Smooth muscle cell (in vitro differentiated cells): ENCODE measurements at regions not wholly inside any gene's neighbourhood (a gene's known extent, or its start where the extent isn't known, plus 50 kb on each side); places are given as distances from the start of the nearest gene placed in this dataset.

Source experiments
- DNase-seq: peaks from one replicate; lab custom pipeline; 2025; ENCODE audit not compliant: unreplicated experiment; lab: John Stamatoyannopoulos, UW
- H2AFZ ChIP-seq: fragments of 200-600 bp; sonication (generic); 2 replicates; pipeline ENCODE4 v1.6.0; 2016; ENCODE audit warnings: antibody characterized with exemption, low read depth, mild to moderate bottlenecking
- H3F3A ChIP-seq: fragments of 200-600 bp; sonication (generic); 2 replicates; pipeline ENCODE4 v1.6.0; 2017; ENCODE audit warnings: antibody characterized with exemption, low read depth
- H3K27ac ChIP-seq: fragments of 200-600 bp; sonication (generic); 2 replicates; pipeline ENCODE4 v1.5.1; 2016; ENCODE audit warnings: low read depth, mild to moderate bottlenecking
- H3K27me3 ChIP-seq: fragments of 200-600 bp; sonication (generic); 2 replicates; pipeline ENCODE4 v1.6.1; 2016; ENCODE audit warnings: low read depth, mild to moderate bottlenecking
- H3K36me3 ChIP-seq: fragments of 200-600 bp; sonication (generic); 2 replicates; pipeline ENCODE4 v1.5.1; 2016; ENCODE audit warnings: low read depth
- H3K4me1 ChIP-seq: fragments of 200-600 bp; sonication (generic); 2 replicates; pipeline ENCODE4 v1.5.1; 2016; ENCODE audit warnings: low read depth
- H3K4me2 ChIP-seq: fragments of 200-600 bp; sonication (generic); 2 replicates; pipeline ENCODE4 v1.6.0; 2016; ENCODE audit warnings: mild to moderate bottlenecking
- H3K4me3 ChIP-seq: fragments of 200-600 bp; sonication (generic); 2 replicates; pipeline ENCODE4 v1.5.1; 2016; ENCODE audit warnings: mild to moderate bottlenecking
- H3K79me2 ChIP-seq: fragments of 200-600 bp; sonication (generic); 2 replicates; pipeline ENCODE4 v1.6.0; 2016; ENCODE audit warnings: low read depth, mild to moderate bottlenecking
- H3K9ac ChIP-seq: fragments of 200-600 bp; sonication (generic); 2 replicates; pipeline ENCODE4 v1.6.0; 2016; ENCODE audit warnings: low read depth
- H3K9me3 ChIP-seq: fragments of 200-600 bp; sonication (generic); replicated peaks from 2 replicates; pipeline ENCODE4 v1.5.1; 2016; ENCODE audit warnings: low read depth
- H4K20me1 ChIP-seq: fragments of 200-600 bp; sonication (generic); 2 replicates; pipeline ENCODE4 v1.6.0; 2016; ENCODE audit warnings: low read depth
- WGBS: methylation state at CpG from one replicate; pipeline ENCODE4 v1.1.7; 2016; ENCODE audit warnings: low lambda C conversion rate; 5-methylcytosine and 5-hydroxymethylcytosine counted together
- TF ChIP-seq, protein P1 (sequence below): fragments of 200-600 bp; sonication (generic); IDR thresholded peaks from 2 replicates; pipeline ENCODE4 v1.5.1; 2017; ENCODE audit warnings: borderline replicate concordance, mild to moderate bottlenecking, antibody characterized with exemption; ENCODE audit not compliant: insufficient read depth, poor library complexity, severe bottlenecking

DNA sequence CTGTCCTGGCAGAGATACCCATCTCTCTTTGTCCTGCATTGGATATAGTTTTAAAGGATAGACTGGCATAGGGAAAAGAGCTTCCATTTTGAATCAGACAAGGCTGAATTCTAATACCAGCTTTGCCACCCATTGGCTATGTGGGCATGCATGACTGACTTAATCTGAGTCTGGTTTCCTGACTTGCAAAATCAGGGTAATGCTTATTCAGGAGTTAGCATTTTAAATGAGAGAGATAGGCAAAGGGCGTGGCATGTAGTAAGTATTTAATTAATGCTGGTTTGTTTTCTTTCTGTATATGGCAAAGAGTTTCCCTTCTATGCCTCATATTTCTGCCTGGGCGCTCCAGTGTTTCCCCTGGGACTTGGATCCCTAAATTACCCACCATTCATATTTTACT lies 492.9 kb downstream of the IGSF11 start:
- TF ChIP-seq, protein P1, sequence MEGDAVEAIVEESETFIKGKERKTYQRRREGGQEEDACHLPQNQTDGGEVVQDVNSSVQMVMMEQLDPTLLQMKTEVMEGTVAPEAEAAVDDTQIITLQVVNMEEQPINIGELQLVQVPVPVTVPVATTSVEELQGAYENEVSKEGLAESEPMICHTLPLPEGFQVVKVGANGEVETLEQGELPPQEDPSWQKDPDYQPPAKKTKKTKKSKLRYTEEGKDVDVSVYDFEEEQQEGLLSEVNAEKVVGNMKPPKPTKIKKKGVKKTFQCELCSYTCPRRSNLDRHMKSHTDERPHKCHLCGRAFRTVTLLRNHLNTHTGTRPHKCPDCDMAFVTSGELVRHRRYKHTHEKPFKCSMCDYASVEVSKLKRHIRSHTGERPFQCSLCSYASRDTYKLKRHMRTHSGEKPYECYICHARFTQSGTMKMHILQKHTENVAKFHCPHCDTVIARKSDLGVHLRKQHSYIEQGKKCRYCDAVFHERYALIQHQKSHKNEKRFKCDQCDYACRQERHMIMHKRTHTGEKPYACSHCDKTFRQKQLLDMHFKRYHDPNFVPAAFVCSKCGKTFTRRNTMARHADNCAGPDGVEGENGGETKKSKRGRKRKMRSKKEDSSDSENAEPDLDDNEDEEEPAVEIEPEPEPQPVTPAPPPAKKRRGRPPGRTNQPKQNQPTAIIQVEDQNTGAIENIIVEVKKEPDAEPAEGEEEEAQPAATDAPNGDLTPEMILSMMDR: no peak
- H3K4me1 ChIP-seq: no peaks in the 10 kb centered on the region
- no peak overlapping the region for H3K27ac ChIP-seq
- H3K9ac ChIP-seq: no peak overlapping the region
- no peak overlapping the region for H3K4me3 ChIP-seq
- no peak for DNase-seq
- H3K27me3 ChIP-seq: no peaks in the 10 kb centered on the region
- no peaks in the 10 kb centered on the region for H3K36me3 ChIP-seq
- no peak overlapping the region for H2AFZ ChIP-seq
- H3F3A ChIP-seq: no peaks in the 10 kb centered on the region
- 98% methylated on average over 2 of the region's 2 CpGs for WGBS
- H4K20me1 ChIP-seq: no peaks in the 10 kb centered on the region
- H3K79me2 ChIP-seq: no peaks in the 10 kb centered on the region
- H3K9me3 ChIP-seq: no peaks in the 10 kb centered on the region
- no peak overlapping the region for H3K4me2 ChIP-seq

DNA sequence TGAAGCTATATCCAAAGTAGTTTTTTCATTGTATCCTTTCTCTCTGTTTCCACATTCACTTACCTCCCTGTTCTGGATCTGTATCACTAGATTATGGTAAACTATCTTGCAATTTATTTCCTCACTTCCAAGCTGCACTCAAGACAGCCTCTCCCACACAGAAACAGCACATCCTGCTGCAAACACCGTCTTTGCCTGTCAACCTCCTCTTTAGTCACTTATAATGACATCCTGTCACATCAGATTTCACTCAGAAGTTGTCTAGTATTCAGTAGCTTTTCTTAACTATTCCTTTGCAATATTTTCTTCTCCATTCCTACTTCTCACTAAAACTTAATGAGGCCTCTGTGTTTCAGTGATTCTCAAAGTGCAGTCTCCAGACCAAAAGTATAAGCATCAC lies 490.8 kb downstream of the IGSF11 start:
- no peaks in the 10 kb centered on the region for H3K79me2 ChIP-seq
- peak overlapping the region; percentile 32 for H2AFZ ChIP-seq
- H3K9ac ChIP-seq: no peak overlapping the region
- H3F3A ChIP-seq: no peaks in the 10 kb centered on the region
- H3K4me2 ChIP-seq: no peak overlapping the region
- H3K36me3 ChIP-seq: no peaks in the 10 kb centered on the region
- no peak for DNase-seq
- TF ChIP-seq, protein P1: no peak
- 51% methylated on average over 1 of the region's 1 CpG for WGBS
- H3K4me3 ChIP-seq: no peak overlapping the region
- H3K27me3 ChIP-seq: no peaks in the 10 kb centered on the region
- H3K9me3 ChIP-seq: no peaks in the 10 kb centered on the region
- no peaks in the 10 kb centered on the region for H3K4me1 ChIP-seq
- H3K27ac ChIP-seq: peak overlapping the region; percentile 56
- no peaks in the 10 kb centered on the region for H4K20me1 ChIP-seq

DNA sequence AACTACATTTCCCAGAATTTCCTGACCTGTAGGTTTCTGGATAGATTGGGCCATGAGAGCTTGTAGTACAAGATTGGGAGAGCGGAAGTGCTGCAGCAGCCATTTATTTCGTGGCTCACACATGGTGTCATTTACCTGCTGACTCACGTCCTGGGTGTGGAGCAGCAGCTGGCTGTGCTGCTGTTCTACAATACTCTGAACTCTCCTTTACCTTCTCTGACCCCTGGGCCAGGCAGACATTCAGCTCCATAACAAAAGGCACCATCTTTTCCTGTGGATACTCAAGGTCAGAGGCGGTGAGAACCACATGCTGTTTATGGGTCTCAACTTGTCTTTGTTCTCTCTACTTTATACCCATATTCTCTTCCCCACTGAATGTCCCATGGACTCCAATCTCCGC lies 490.2 kb downstream of the IGSF11 start:
- TF ChIP-seq, protein P1: no peak
- H3K4me3 ChIP-seq: no peak overlapping the region
- DNase-seq: no peak
- no peak overlapping the region for H3K4me2 ChIP-seq
- no peaks in the 10 kb centered on the region for H3K79me2 ChIP-seq
- H2AFZ ChIP-seq: peak overlapping the region; percentile 32
- no peak overlapping the region for H3K9ac ChIP-seq
- H3F3A ChIP-seq: no peaks in the 10 kb centered on the region
- 75% methylated on average over 5 of the region's 5 CpGs for WGBS
- no peaks in the 10 kb centered on the region for H3K27me3 ChIP-seq
- no peaks in the 10 kb centered on the region for H3K9me3 ChIP-seq
- H3K27ac ChIP-seq: peak overlapping the region; percentile 56
- H4K20me1 ChIP-seq: no peaks in the 10 kb centered on the region
- no peaks in the 10 kb centered on the region for H3K36me3 ChIP-seq
- H3K4me1 ChIP-seq: no peaks in the 10 kb centered on the region

DNA sequence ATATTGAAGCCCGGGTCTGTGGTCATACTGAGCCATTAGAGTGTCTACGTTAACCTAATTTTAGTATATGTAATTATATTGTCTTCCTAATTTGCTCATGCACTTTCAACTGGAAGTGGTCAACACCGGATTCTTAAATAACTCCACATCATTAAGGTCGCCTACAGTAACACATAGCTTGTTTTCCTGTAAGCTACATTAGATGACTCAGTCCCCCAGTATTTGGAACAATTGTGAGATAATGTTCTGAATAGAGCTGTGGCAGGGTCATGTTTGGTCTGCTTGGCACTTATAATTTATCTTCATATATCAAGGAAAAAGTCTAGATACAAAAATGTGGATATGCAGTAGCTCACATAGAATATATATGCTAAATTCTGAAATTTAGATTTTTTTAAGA lies 486.2 kb downstream of the IGSF11 start:
- no peak overlapping the region for H3K9ac ChIP-seq
- no peak overlapping the region for H3K4me3 ChIP-seq
- H2AFZ ChIP-seq: no peak overlapping the region
- H3K27ac ChIP-seq: no peak overlapping the region
- H3K79me2 ChIP-seq: no peaks in the 10 kb centered on the region
- WGBS: 61% methylated on average over 4 of the region's 4 CpGs
- TF ChIP-seq, protein P1: no peak
- H3K4me2 ChIP-seq: no peak overlapping the region
- H3K4me1 ChIP-seq: no peaks in the 10 kb centered on the region
- no peaks in the 10 kb centered on the region for H3F3A ChIP-seq
- no peaks in the 10 kb centered on the region for H3K9me3 ChIP-seq
- no peaks in the 10 kb centered on the region for H3K27me3 ChIP-seq
- no peaks in the 10 kb centered on the region for H3K36me3 ChIP-seq
- DNase-seq: no peak
- no peaks in the 10 kb centered on the region for H4K20me1 ChIP-seq
